IMR-90 (cell line): ENCODE measurements at regions not wholly inside any gene's neighbourhood (a gene's known extent, or its start where the extent isn't known, plus 50 kb on each side); places are given as distances from the start of the nearest gene placed in this dataset.

Experiments used
- CHD1 ChIP-seq: IDR thresholded peaks from 2 replicates; pipeline ENCODE4 v1.6.1; 2012; ENCODE audit warnings: low read depth, low read length, improper control_type of control experiment
- CTCF ChIP-seq: conservative IDR thresholded peaks from 2 replicates; pipeline ENCODE4 v1.5.1; 2012; ENCODE audit warnings: mild to moderate bottlenecking, low read depth, low read length, improper control_type of control experiment
- ELK1 ChIP-seq: fragments of 150-350 bp; IDR thresholded peaks from 2 replicates; pipeline ENCODE4 v1.6.1; 2016; ENCODE audit warnings: low read depth, mild to moderate bottlenecking, low read length, moderate library complexity, borderline replicate concordance

- TF ChIP-seq CTCF: no peak
- TF ChIP-seq ELK1: no peak
- no peak for TF ChIP-seq CHD1
Observed at GRCh38 chr3:163126115-163126514, 1629.5 kb downstream of the OTOL1 start.
